Liver (tissue), 8 donors: ENCODE measurements at regions not wholly inside any gene's neighbourhood (a gene's known extent, or its start where the extent isn't known, plus 50 kb on each side); places are given as distances from the start of the nearest gene placed in this dataset.

Experiments used
- DNase-seq: peaks from one replicate; pipeline ENCODE4 v3.0.0-alpha.2; 2017; ENCODE audit warnings: low spot score
- H3K27ac ChIP-seq, 2 donors: one replicate each; pipeline ENCODE4 v1.7.0; 2013; ENCODE audit warnings: inconsistent platforms in 2 of 2, low read length in 2 of 2, control low read depth in 1 of 2, low read depth in 1 of 2, mild to moderate bottlenecking in 1 of 2
- H3K27me3 ChIP-seq, 4 donors: one replicate each; pipeline versions ENCODE4 v1.6.1 to v1.7.0; 2013; ENCODE audit warnings: low read length in 3 of 4, inconsistent platforms in 1 of 4, mild to moderate bottlenecking in 1 of 4, moderate library complexity in 1 of 4; ENCODE audit not compliant: control insufficient read depth in 4 of 4, insufficient read depth in 4 of 4
- H3K36me3 ChIP-seq, 4 donors: one replicate each; pipeline versions ENCODE4 v1.6.1 to v1.7.0; 2013; ENCODE audit warnings: low read length in 3 of 4, mild to moderate bottlenecking in 3 of 4, low read depth in 1 of 4, moderate library complexity in 1 of 4; ENCODE audit not compliant: control insufficient read depth in 4 of 4, insufficient read depth in 3 of 4
- H3K4me1 ChIP-seq, 4 donors: one replicate each; pipeline versions ENCODE4 v1.6.1 to v1.7.0; 2013; ENCODE audit warnings: low read length in 3 of 4, mild to moderate bottlenecking in 3 of 4, moderate library complexity in 1 of 4; ENCODE audit not compliant: control insufficient read depth in 4 of 4, insufficient read depth in 4 of 4
- H3K4me3 ChIP-seq, 3 donors: one replicate each; pipeline versions ENCODE4 v1.6.1 to v1.7.0; 2013; ENCODE audit warnings: low read length in 3 of 3, control low read depth in 1 of 3, low read depth in 1 of 3, mild to moderate bottlenecking in 1 of 3
- H3K9ac ChIP-seq, 2 donors: one replicate each; pipeline ENCODE4 v1.7.0; 2013; ENCODE audit warnings: low read length in 2 of 2, mild to moderate bottlenecking in 2 of 2, moderate library complexity in 2 of 2, control low read depth in 1 of 2, low read depth in 1 of 2
- H3K9me3 ChIP-seq, 4 donors: one replicate each; pipeline versions ENCODE4 v1.6.1 to v1.7.0; 2013; ENCODE audit warnings: low read length in 3 of 4; ENCODE audit not compliant: control insufficient read depth in 4 of 4
- FOXA1 ChIP-seq: IDR thresholded peaks from 2 replicates; pipeline ENCODE4 v1.6.1; 2016; ENCODE audit warnings: antibody characterized with exemption
- GABPA ChIP-seq, 2 donors: IDR thresholded peaks in 1 of 2; conservative IDR thresholded peaks in 1 of 2; 2 replicates each; pipeline ENCODE4 v1.6.1; 2016; ENCODE audit warnings: antibody characterized with exemption in 2 of 2, mild to moderate bottlenecking in 1 of 2, moderate library complexity in 1 of 2
- HNF4A ChIP-seq, 2 donors: conservative IDR thresholded peaks; 2 replicates each; pipeline ENCODE4 v1.6.1; 2016; ENCODE audit warnings: antibody characterized with exemption in 2 of 2, mild to moderate bottlenecking in 2 of 2
- HNF4G ChIP-seq: IDR thresholded peaks from 2 replicates; pipeline ENCODE4 v1.6.1; 2016; ENCODE audit warnings: antibody characterized with exemption
- JUND ChIP-seq, 2 donors: IDR thresholded peaks; 2 replicates each; pipeline ENCODE4 v1.6.1; 2016; ENCODE audit warnings: antibody characterized with exemption in 2 of 2
- NR2F2 ChIP-seq: IDR thresholded peaks from 2 replicates; pipeline ENCODE4 v1.6.1; 2016; ENCODE audit warnings: antibody characterized with exemption
- RAD21 ChIP-seq, 2 donors: IDR thresholded peaks; 2 replicates each; pipeline ENCODE4 v1.6.1; 2016; ENCODE audit warnings: antibody characterized with exemption in 2 of 2, mild to moderate bottlenecking in 2 of 2
- RXRA ChIP-seq, 2 donors: IDR thresholded peaks; 2 replicates each; pipeline ENCODE4 v1.6.1; 2017 to 2018; ENCODE audit warnings: antibody characterized with exemption in 2 of 2, mild to moderate bottlenecking in 1 of 2
- SP1 ChIP-seq: IDR thresholded peaks from 2 replicates; pipeline ENCODE4 v1.6.1; 2018; ENCODE audit warnings: antibody characterized with exemption, mild to moderate bottlenecking
- TAF1 ChIP-seq: conservative IDR thresholded peaks from 2 replicates; pipeline ENCODE4 v1.6.1; 2016; ENCODE audit warnings: antibody characterized with exemption, mild to moderate bottlenecking
- YY1 ChIP-seq: IDR thresholded peaks from 2 replicates; pipeline ENCODE4 v1.6.1; 2016; ENCODE audit warnings: antibody characterized with exemption, mild to moderate bottlenecking
- WGBS: extraction: QIAGEN DNeasy Blood & Tissue Kit; methylation state at CpG from one replicate; pipeline ENCODE4 v1.1.7; 2013; 5-methylcytosine and 5-hydroxymethylcytosine counted together
- TF ChIP-seq, protein P1 (sequence below): IDR thresholded peaks from 2 replicates; pipeline ENCODE4 v1.6.1; 2016; ENCODE audit warnings: antibody characterized with exemption, mild to moderate bottlenecking
- TF ChIP-seq, protein P2 (sequence below): IDR thresholded peaks from 2 replicates; pipeline ENCODE4 v1.6.1; 2016; ENCODE audit warnings: antibody characterized with exemption
- TF ChIP-seq, protein P3 (sequence below): IDR thresholded peaks from 2 replicates; pipeline ENCODE4 v1.6.1; 2016; ENCODE audit warnings: antibody characterized with exemption
- TF ChIP-seq, protein P4 (sequence below): IDR thresholded peaks from 2 replicates; pipeline ENCODE4 v1.6.1; 2016; ENCODE audit warnings: antibody characterized with exemption
- TF ChIP-seq, protein P5 (sequence below): fragments of 150-350 bp; IDR thresholded peaks from 2 replicates; pipeline ENCODE4 v1.5.1; 2017; ENCODE audit warnings: improper control_type of control experiment, low read depth, low read length; ENCODE audit not compliant: missing input control
- donor health status: healthy.
- donor health status: healthy.
- donor health status: healthy.
- donor health status: healthy.
- donor health status: healthy.

DNA sequence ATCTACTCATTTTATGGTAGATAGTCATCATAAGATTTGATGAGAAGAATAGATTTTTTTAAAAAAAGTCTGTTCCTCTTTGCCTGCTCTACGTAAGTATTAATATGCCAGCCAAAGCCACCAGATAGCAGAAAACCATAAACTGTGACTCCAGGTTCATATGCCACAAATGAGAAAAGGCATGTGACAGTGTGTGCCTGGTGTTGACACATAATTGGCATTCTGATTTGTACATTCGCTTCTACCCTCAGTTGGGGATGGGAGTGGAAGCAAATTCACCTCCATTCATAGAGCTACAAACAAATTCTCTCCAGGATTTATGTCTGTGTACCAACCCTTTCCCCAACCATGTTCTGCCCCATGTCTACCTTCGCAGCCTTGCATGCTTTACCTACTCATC lies 391.6 kb downstream of the PMP22 start:
- Histone ChIP-seq H3K27ac (no peak overlapping the region), H3K4me1 (peaks cover 0 to 6% (median 4%) of the 10 kb centered on the region in 4 donors), H3K36me3 (no peaks in the 10 kb centered on the region), H3K4me3 (no peak overlapping the region), H3K27me3 (no peaks in the 10 kb centered on the region), H3K9ac (no peak overlapping the region), H3K9me3 (no peaks in the 10 kb centered on the region)
- WGBS: 92% methylated on average over 3 of the region's 3 CpGs
- DNase-seq: no peak
- no peak for TF ChIP-seq HNF4A (conservative IDR thresholded peaks at IDR 0.05)
- no peak for TF ChIP-seq GABPA (IDR thresholded peaks at IDR 0.05 in 1 of 2, conservative IDR thresholded peaks at IDR 0.05 in 1 of 2)
- TF ChIP-seq TAF1: no peak
- TF ChIP-seq, protein P1, sequence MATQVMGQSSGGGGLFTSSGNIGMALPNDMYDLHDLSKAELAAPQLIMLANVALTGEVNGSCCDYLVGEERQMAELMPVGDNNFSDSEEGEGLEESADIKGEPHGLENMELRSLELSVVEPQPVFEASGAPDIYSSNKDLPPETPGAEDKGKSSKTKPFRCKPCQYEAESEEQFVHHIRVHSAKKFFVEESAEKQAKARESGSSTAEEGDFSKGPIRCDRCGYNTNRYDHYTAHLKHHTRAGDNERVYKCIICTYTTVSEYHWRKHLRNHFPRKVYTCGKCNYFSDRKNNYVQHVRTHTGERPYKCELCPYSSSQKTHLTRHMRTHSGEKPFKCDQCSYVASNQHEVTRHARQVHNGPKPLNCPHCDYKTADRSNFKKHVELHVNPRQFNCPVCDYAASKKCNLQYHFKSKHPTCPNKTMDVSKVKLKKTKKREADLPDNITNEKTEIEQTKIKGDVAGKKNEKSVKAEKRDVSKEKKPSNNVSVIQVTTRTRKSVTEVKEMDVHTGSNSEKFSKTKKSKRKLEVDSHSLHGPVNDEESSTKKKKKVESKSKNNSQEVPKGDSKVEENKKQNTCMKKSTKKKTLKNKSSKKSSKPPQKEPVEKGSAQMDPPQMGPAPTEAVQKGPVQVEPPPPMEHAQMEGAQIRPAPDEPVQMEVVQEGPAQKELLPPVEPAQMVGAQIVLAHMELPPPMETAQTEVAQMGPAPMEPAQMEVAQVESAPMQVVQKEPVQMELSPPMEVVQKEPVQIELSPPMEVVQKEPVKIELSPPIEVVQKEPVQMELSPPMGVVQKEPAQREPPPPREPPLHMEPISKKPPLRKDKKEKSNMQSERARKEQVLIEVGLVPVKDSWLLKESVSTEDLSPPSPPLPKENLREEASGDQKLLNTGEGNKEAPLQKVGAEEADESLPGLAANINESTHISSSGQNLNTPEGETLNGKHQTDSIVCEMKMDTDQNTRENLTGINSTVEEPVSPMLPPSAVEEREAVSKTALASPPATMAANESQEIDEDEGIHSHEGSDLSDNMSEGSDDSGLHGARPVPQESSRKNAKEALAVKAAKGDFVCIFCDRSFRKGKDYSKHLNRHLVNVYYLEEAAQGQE: no peak
- TF ChIP-seq, protein P2, sequence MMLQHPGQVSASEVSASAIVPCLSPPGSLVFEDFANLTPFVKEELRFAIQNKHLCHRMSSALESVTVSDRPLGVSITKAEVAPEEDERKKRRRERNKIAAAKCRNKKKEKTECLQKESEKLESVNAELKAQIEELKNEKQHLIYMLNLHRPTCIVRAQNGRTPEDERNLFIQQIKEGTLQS: no peak
- no peak for TF ChIP-seq JUND (IDR thresholded peaks at IDR 0.05)
- TF ChIP-seq HNF4G: no peak
- TF ChIP-seq RXRA (IDR thresholded peaks at IDR 0.05): no peak
- no peak for TF ChIP-seq NR2F2
- TF ChIP-seq, protein P3, sequence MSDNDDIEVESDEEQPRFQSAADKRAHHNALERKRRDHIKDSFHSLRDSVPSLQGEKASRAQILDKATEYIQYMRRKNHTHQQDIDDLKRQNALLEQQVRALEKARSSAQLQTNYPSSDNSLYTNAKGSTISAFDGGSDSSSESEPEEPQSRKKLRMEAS: no peak
- TF ChIP-seq YY1: no peak
- TF ChIP-seq RAD21 (IDR thresholded peaks at IDR 0.05): no peak
- TF ChIP-seq, protein P4, sequence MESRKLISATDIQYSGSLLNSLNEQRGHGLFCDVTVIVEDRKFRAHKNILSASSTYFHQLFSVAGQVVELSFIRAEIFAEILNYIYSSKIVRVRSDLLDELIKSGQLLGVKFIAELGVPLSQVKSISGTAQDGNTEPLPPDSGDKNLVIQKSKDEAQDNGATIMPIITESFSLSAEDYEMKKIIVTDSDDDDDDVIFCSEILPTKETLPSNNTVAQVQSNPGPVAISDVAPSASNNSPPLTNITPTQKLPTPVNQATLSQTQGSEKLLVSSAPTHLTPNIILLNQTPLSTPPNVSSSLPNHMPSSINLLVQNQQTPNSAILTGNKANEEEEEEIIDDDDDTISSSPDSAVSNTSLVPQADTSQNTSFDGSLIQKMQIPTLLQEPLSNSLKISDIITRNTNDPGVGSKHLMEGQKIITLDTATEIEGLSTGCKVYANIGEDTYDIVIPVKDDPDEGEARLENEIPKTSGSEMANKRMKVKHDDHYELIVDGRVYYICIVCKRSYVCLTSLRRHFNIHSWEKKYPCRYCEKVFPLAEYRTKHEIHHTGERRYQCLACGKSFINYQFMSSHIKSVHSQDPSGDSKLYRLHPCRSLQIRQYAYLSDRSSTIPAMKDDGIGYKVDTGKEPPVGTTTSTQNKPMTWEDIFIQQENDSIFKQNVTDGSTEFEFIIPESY: no peak

DNA sequence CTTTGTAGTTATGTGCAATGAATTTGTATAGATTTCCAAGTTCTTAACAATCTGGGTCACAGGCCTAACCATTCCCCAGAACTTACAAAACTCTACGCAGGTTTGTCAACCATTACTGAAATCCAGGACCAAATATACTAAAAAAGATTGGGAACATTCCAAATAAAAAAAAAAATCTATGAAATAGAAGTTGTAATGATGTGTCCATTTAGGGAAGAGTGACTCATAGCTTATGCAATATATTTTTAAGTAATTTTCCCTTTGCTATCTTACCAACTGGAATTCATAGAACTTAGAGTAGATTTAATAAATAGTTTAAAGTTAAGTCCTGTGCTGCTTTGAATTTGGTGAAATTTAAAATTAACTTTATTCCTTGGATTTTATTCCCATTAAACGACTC lies 393.2 kb downstream of the PMP22 start:
- no peak overlapping the region for H3K9ac ChIP-seq
- no peaks in the 10 kb centered on the region for H3K36me3 ChIP-seq
- H3K9me3 ChIP-seq: no peaks in the 10 kb centered on the region
- TF ChIP-seq RAD21 (IDR thresholded peaks at IDR 0.05) (no peak), JUND (IDR thresholded peaks at IDR 0.05) (peak; percentile 19 to 23)
- no peak for DNase-seq
- peaks cover 0 to 6% (median 4%) of the 10 kb centered on the region in 4 donors for H3K4me1 ChIP-seq
- no peak overlapping the region for H3K4me3 ChIP-seq
- WGBS: 83% methylated on average over 2 of the region's 2 CpGs
- H3K27me3 ChIP-seq: no peaks in the 10 kb centered on the region
- no peak overlapping the region for H3K27ac ChIP-seq

DNA sequence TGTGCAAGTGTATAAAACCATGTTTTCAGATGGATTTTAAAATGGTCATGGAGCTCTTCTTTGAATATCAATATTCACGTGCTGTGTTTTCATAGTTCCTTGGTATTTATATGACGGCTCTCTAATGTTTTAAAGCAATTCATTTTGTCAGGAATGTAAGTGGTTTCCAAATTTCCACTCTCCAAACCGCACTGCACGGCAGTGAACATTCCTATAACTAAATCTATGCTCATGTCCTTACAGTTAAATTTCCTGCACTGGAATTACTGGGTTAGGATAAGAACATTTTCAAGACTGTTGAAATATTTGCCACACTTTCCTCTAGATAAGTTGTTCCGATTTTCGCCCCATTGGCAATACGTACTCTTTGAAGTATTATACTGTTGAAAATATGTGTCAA lies 398.9 kb downstream of the PMP22 start:
- H3K27me3 ChIP-seq: no peaks in the 10 kb centered on the region
- no peaks in the 10 kb centered on the region for H3K4me1 ChIP-seq
- H3K4me3 ChIP-seq: no peak overlapping the region
- H3K27ac ChIP-seq: no peak overlapping the region
- DNase-seq: no peak
- WGBS: 92% methylated on average over 7 of the region's 7 CpGs
- no peaks in the 10 kb centered on the region for H3K9me3 ChIP-seq
- H3K9ac ChIP-seq: no peak overlapping the region
- H3K36me3 ChIP-seq: no peaks in the 10 kb centered on the region
- TF ChIP-seq, protein P2: no peak
- TF ChIP-seq NR2F2 (no peak), FOXA1 (no peak), HNF4A (conservative IDR thresholded peaks at IDR 0.05) (no peak), RAD21 (IDR thresholded peaks at IDR 0.05) (no peak), HNF4G (no peak), JUND (IDR thresholded peaks at IDR 0.05) (no peak), RXRA (IDR thresholded peaks at IDR 0.05) (no peak), SP1 (no peak)
- TF ChIP-seq, protein P5, sequence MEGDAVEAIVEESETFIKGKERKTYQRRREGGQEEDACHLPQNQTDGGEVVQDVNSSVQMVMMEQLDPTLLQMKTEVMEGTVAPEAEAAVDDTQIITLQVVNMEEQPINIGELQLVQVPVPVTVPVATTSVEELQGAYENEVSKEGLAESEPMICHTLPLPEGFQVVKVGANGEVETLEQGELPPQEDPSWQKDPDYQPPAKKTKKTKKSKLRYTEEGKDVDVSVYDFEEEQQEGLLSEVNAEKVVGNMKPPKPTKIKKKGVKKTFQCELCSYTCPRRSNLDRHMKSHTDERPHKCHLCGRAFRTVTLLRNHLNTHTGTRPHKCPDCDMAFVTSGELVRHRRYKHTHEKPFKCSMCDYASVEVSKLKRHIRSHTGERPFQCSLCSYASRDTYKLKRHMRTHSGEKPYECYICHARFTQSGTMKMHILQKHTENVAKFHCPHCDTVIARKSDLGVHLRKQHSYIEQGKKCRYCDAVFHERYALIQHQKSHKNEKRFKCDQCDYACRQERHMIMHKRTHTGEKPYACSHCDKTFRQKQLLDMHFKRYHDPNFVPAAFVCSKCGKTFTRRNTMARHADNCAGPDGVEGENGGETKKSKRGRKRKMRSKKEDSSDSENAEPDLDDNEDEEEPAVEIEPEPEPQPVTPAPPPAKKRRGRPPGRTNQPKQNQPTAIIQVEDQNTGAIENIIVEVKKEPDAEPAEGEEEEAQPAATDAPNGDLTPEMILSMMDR: no peak
- TF ChIP-seq, protein P1: no peak
